8988T (cell line): ENCODE measurements at regions not wholly inside any gene's neighbourhood (a gene's known extent, or its start where the extent isn't known, plus 50 kb on each side); places are given as distances from the start of the nearest gene placed in this dataset.
A peak's percentile ranks its signal among the peaks of the same experiment; 100 is the strongest.

Experiments
- DNase-seq: peaks from one replicate; pipeline ENCODE4 v3.0.0; 2011

- no peak for DNase-seq
These were observed 62.0 kb downstream of the HFE start for GRCh38 chr6:26149240-26149639.

GRCh38 chr6:26152226-26153101, 65.2 kb downstream of the HFE start:
- DNase-seq, result no peak

GRCh38 chr6:26155061-26155930, 68.1 kb downstream of the HFE start:
- DNase-seq, result no peak

GRCh38 chr6:26156105-26156849, 69.0 kb downstream of the HFE start:
- DNase-seq, result peak; percentile 60

GRCh38 chr6:26156850-26157250, 69.6 kb downstream of the HFE start:
- no peak for DNase-seq

- DNase-seq, result peak; percentile 40
These were observed 70.2 kb downstream of the HFE start for GRCh38 chr6:26157251-26158075.

- no peak for DNase-seq
These were observed 70.9 kb downstream of the HFE start for GRCh38 chr6:26158076-26158580.

GRCh38 chr6:26158581-26159356, 71.5 kb downstream of the HFE start:
- DNase-seq, result no peak

- DNase-seq, result no peak
These were observed 72.4 kb downstream of the HFE start for GRCh38 chr6:26159357-26160273.

- DNase-seq, result no peak
These were observed 74.1 kb downstream of the HFE start for GRCh38 chr6:26161322-26161721.

GRCh38 chr6:26162399-26162798, 75.2 kb downstream of the HFE start:
- no peak for DNase-seq

- no peak for DNase-seq
These were observed 76.3 kb downstream of the HFE start for GRCh38 chr6:26163427-26164119.

- no peak for DNase-seq
These were observed 76.9 kb downstream of the HFE start for GRCh38 chr6:26164120-26164505.

- DNase-seq, result no peak
These were observed 78.1 kb downstream of the HFE start for GRCh38 chr6:26165261-26165790.

GRCh38 chr6:26170181-26170580, 83.0 kb downstream of the HFE start:
- DNase-seq, result no peak

- no peak for DNase-seq
These were observed 84.0 kb downstream of the HFE start for GRCh38 chr6:26170951-26171841.

- DNase-seq, result no peak
These were observed 85.4 kb downstream of the HFE start for GRCh38 chr6:26172608-26172968.

GRCh38 chr6:26173836-26174145, 86.6 kb downstream of the HFE start:
- no peak for DNase-seq
